PC-9 (cell line): ENCODE measurements at regions not wholly inside any gene's neighbourhood (a gene's known extent, or its start where the extent isn't known, plus 50 kb on each side); places are given as distances from the start of the nearest gene placed in this dataset.

Experiments used
- BruUV-seq: library from RNA; stranded (reverse); fragments of 400-500 nt; replicated peaks from 2 replicates; lab custom pipeline; 2021; lab: Mats Ljungman, UMichigan
- CTCF ChIA-PET: fragments of 300-600 bp; sonication (Branson Sonifier 250); formaldehyde crosslinking; loops from one replicate; lab custom pipeline; 2022; ENCODE audit warnings: antibody characterized with exemption; lab: Charles Lee
- POLR2A ChIA-PET: fragments of 300-600 bp; sonication (Branson Sonifier 250); formaldehyde crosslinking; loops from one replicate; lab custom pipeline; 2022; ENCODE audit warnings: antibody characterized with exemption; ENCODE audit not compliant: unreplicated experiment; lab: Charles Lee
- DNase-seq, 2 experiments: peaks; one replicate each; pipeline versions ENCODE4 v3.0.0 to v3.0.0-alpha.2; 2015 to 2022; ENCODE audit warnings: mixed read lengths in 1 of 2
- H2AFZ ChIP-seq: fragments of 200-600 bp; sonication (generic); 2 replicates; pipeline ENCODE4 v1.8.1; 2017; ENCODE audit warnings: antibody characterized with exemption
- H3F3A ChIP-seq: fragments of 200-600 bp; sonication (generic); 2 replicates; pipeline ENCODE4 v1.8.1; 2017; ENCODE audit warnings: antibody characterized with exemption, mild to moderate bottlenecking, low read depth; ENCODE audit not compliant: insufficient read depth
- H3K27ac ChIP-seq: fragments of 200-600 bp; sonication (generic); 2 replicates; pipeline ENCODE4 v1.6.1; 2016; ENCODE audit warnings: mixed run types
- H3K27me3 ChIP-seq: fragments of 200-600 bp; sonication (generic); 2 replicates; pipeline ENCODE4 v1.6.1; 2016; ENCODE audit warnings: low read depth, mixed run types; ENCODE audit not compliant: insufficient read depth
- H3K36me3 ChIP-seq: fragments of 200-600 bp; sonication (generic); 2 replicates; pipeline ENCODE4 v1.6.1; 2016; ENCODE audit warnings: low read depth, mixed run types
- H3K4me1 ChIP-seq: fragments of 200-600 bp; sonication (generic); replicated peaks from 2 replicates; pipeline ENCODE4 v1.6.1; 2016; ENCODE audit warnings: mixed run types; ENCODE audit not compliant: insufficient read depth
- H3K4me2 ChIP-seq: fragments of 200-600 bp; sonication (generic); 2 replicates; pipeline ENCODE4 v1.6.1; 2017; ENCODE audit warnings: mixed run types
- H3K4me3 ChIP-seq: fragments of 200-600 bp; sonication (generic); 2 replicates; pipeline ENCODE4 v1.6.1; 2016; ENCODE audit warnings: mixed run types
- H3K79me2 ChIP-seq: fragments of 200-600 bp; sonication (generic); 2 replicates; pipeline ENCODE4 v1.6.1; 2017; ENCODE audit warnings: low read depth, mixed run types
- H3K9me2 ChIP-seq: fragments of 200-600 bp; sonication (generic); 2 replicates; pipeline ENCODE4 v1.8.1; 2017; ENCODE audit warnings: mild to moderate bottlenecking; ENCODE audit not compliant: insufficient read depth
- H3K9me3 ChIP-seq: fragments of 200-600 bp; sonication (generic); 2 replicates; pipeline ENCODE4 v1.8.1; 2016; ENCODE audit warnings: low read depth; ENCODE audit not compliant: insufficient read depth
- H4K20me1 ChIP-seq: fragments of 200-600 bp; sonication (generic); 2 replicates; pipeline ENCODE4 v1.8.1; 2017; ENCODE audit not compliant: insufficient read depth
- EZH2 ChIP-seq: fragments of 200-600 bp; sonication (generic); IDR thresholded peaks from 2 replicates; pipeline ENCODE4 v1.8.0; 2017; ENCODE audit warnings: antibody characterized with exemption, low read depth
- intact Hi-C: fragments of 100-400 bp; cut with micrococcal nuclease; formaldehyde crosslinking; loops from one replicate; pipeline ENCODE4 v1.10.0; 2022; ENCODE audit not compliant: unreplicated experiment
- TF ChIP-seq, protein P1 (sequence below): fragments of 200-600 bp; sonication (generic); conservative IDR thresholded peaks from 2 replicates; pipeline ENCODE4 v1.6.1; 2017; ENCODE audit warnings: mixed run types, antibody characterized with exemption, mild to moderate bottlenecking, moderate library complexity

DNA sequence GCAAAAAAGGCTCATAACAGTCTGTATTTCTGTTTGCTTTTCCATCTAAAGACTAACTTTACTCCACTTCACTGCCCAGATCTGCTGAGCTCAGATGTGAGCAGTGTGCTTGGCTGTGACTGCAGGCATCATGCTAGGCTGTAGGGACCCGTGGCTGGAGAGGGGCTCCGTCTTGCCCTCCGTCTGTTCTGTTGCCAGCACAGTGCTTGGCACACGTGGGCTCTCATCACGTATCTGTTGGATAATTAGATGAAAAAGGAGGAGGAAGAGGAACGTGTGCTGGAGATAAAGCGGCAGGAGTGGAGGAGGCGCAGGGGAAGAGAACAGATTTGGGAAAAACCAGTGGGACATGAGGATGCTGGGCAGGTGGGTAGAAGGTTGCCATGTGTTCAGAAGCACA lies 57.6 kb upstream of the IER3 start:
- ChIA-PET POLR2A (no interaction called here), CTCF (no interaction called here)
- H2AFZ ChIP-seq = no peak overlapping the region
- intact Hi-C loops = no loop called here
- H3K27ac ChIP-seq = no peak overlapping the region
- TF ChIP-seq, protein P1, sequence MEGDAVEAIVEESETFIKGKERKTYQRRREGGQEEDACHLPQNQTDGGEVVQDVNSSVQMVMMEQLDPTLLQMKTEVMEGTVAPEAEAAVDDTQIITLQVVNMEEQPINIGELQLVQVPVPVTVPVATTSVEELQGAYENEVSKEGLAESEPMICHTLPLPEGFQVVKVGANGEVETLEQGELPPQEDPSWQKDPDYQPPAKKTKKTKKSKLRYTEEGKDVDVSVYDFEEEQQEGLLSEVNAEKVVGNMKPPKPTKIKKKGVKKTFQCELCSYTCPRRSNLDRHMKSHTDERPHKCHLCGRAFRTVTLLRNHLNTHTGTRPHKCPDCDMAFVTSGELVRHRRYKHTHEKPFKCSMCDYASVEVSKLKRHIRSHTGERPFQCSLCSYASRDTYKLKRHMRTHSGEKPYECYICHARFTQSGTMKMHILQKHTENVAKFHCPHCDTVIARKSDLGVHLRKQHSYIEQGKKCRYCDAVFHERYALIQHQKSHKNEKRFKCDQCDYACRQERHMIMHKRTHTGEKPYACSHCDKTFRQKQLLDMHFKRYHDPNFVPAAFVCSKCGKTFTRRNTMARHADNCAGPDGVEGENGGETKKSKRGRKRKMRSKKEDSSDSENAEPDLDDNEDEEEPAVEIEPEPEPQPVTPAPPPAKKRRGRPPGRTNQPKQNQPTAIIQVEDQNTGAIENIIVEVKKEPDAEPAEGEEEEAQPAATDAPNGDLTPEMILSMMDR = no peak
- no peak for TF ChIP-seq EZH2
- H3K9me2 ChIP-seq = no peaks in the 10 kb centered on the region
- no peaks in the 10 kb centered on the region for H3K36me3 ChIP-seq
- no peaks in the 10 kb centered on the region for H3K27me3 ChIP-seq
- H3K4me2 ChIP-seq = no peak overlapping the region
- H3K9me3 ChIP-seq = no peaks in the 10 kb centered on the region
- no TSS peak for BruUV-seq
- no peak for DNase-seq
- H3K79me2 ChIP-seq = no peaks in the 10 kb centered on the region
- H3K4me3 ChIP-seq = no peak overlapping the region
- H4K20me1 ChIP-seq = no peaks in the 10 kb centered on the region
- peaks cover 12% of the 10 kb centered on the region for H3K4me1 ChIP-seq
- H3F3A ChIP-seq = peaks cover 21% of the 10 kb centered on the region; the same call in 1 of the 2 replicates

DNA sequence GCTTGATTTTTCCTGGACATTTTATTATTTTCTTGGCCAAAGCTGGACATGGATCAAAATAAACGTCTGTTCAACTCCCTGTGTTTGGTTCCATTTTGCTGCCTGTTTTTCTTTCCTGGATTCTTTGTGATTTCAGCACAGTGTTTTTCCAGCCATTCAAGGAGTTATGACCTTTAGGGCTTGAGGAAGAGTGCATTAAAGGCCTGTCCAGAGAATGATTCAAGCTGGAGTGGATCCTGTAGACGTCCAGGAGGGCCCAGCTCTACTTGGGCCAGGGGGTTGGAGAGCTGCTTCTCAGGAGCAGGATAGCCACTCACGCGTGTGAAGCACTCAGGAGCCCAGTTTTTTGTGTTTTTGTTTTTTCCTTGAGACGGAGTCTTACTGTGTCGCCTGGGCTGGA lies 56.5 kb upstream of the IER3 start:
- no TSS peak for BruUV-seq
- no peak for DNase-seq
- POLR2A ChIA-PET = interaction anchor here (0.6 kb wide), 2 partner anchors 43 to 59 kb away, joined by 4 to 5 read pairs; partner anchors contain the start of gene FLOT1

DNA sequence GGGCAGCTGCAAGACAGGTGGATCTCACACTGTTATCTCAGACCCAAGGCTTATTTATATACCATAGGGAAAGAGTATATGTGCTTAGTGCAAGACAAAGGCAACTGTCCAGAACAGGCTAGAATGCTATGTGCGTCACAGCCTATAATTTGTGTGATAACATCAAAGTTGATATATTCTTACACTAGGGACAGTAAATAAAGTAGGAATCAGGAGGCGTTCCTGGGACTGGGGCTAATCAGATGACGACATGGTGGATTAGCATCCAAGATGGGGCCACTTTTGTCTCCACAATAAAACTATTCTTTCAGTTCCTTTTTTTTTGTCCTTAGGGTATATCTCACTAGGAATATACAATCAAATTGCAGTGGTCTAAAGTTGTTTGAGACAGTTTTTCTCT lies 54.9 kb upstream of the IER3 start:
- Histone ChIP-seq H3K27ac (no peak overlapping the region), H3K36me3 (no peaks in the 10 kb centered on the region), H2AFZ (no peak overlapping the region), H3K9me2 (no peaks in the 10 kb centered on the region), H3K9me3 (no peaks in the 10 kb centered on the region), H3K4me1 (peaks cover 8% of the 10 kb centered on the region), H3F3A (peaks cover 15% of the 10 kb centered on the region; the same call in 1 of the 2 replicates), H3K4me2 (no peak overlapping the region), H3K27me3 (no peaks in the 10 kb centered on the region), H3K79me2 (no peaks in the 10 kb centered on the region), H4K20me1 (no peaks in the 10 kb centered on the region), H3K4me3 (no peak overlapping the region)
- ChIA-PET POLR2A (interaction anchor here (0.5 kb wide), 1 partner anchor 186 kb away, joined by 3 read pairs; no protein-coding TSS in a partner anchor), CTCF (no interaction called here)
- intact Hi-C loops = no loop called here
- no TSS peak for BruUV-seq
- TF ChIP-seq, protein P1 = no peak
- no peak for TF ChIP-seq EZH2
- DNase-seq = no peak

More for the DNA sequence above, 56.5 kb upstream of the IER3 start:
- intact Hi-C loops = no loop called here
- Histone ChIP-seq H3K9me2 (no peaks in the 10 kb centered on the region), H4K20me1 (no peaks in the 10 kb centered on the region), H3K27ac (no peak overlapping the region), H3K36me3 (no peaks in the 10 kb centered on the region), H3K27me3 (no peaks in the 10 kb centered on the region), H3K4me2 (no peak overlapping the region), H3K4me1 (peaks cover 8% of the 10 kb centered on the region), H3K4me3 (no peak overlapping the region), H2AFZ (no peak overlapping the region), H3F3A (peaks cover 15% of the 10 kb centered on the region; the same call in 1 of the 2 replicates), H3K9me3 (no peaks in the 10 kb centered on the region), H3K79me2 (no peaks in the 10 kb centered on the region)
- CTCF ChIA-PET = interaction anchor here (1.0 kb wide), 1 partner anchor 19 kb away, joined by 4 read pairs; no protein-coding TSS in a partner anchor
- TF ChIP-seq EZH2 = no peak
- TF ChIP-seq, protein P1 = no peak
